Central memory CD8-positive, alpha-beta T cell (primary cell): ENCODE measurements at regions not wholly inside any gene's neighbourhood (a gene's known extent, or its start where the extent isn't known, plus 50 kb on each side); places are given as distances from the start of the nearest gene placed in this dataset.

Experiments used
- ATAC-seq: fragments of 150-1000 bp; cut with Tn5 transposase; replicated peaks from 2 replicates; pipeline ENCODE4 v1.10.0; 2022; ENCODE audit warnings: mild to moderate bottlenecking, moderate FRiP score, moderate number of reproducible peaks; ENCODE audit not compliant: poor library complexity, severe bottlenecking; ENCODE audit errors: extremely low read depth
- DNase-seq, 2 donors: peaks; one replicate each; pipeline ENCODE4 v3.0.0; 2021; ENCODE audit warnings: low spot score in 2 of 2
- H3K27ac Mint-ChIP-seq: one replicate; pipeline ENCODE4 v1.8.0; 2022; ENCODE audit warnings: low read depth, mild to moderate bottlenecking, moderate library complexity, mixed read lengths
- H3K27me3 Mint-ChIP-seq: one replicate; pipeline ENCODE4 v1.8.0; 2022; ENCODE audit warnings: mixed read lengths
- H3K36me3 Mint-ChIP-seq: one replicate; pipeline ENCODE4 v1.8.0; 2022; ENCODE audit warnings: mild to moderate bottlenecking, moderate library complexity, mixed read lengths; ENCODE audit not compliant: insufficient read depth
- H3K4me1 Mint-ChIP-seq: one replicate; pipeline ENCODE4 v1.8.0; 2022; ENCODE audit warnings: mixed read lengths
- H3K4me3 Mint-ChIP-seq: one replicate; pipeline ENCODE4 v1.8.0; 2022; ENCODE audit warnings: mild to moderate bottlenecking, moderate library complexity, mixed read lengths
- H3K9me3 Mint-ChIP-seq: one replicate; pipeline ENCODE4 v1.8.0; 2022; ENCODE audit warnings: mixed read lengths

- Mint-ChIP-seq H3K4me3 (no peak overlapping the region), H3K36me3 (peaks cover 2% of the 10 kb centered on the region), H3K27ac (no peak overlapping the region), H3K9me3 (no peaks in the 10 kb centered on the region), H3K4me1 (no peaks in the 10 kb centered on the region), H3K27me3 (peaks cover 11% of the 10 kb centered on the region)
- no peak for DNase-seq
- no peak for ATAC-seq
Observed at GRCh38 chr11:70818351-70818750, 420.0 kb downstream of the CTTN start.

- Mint-ChIP-seq H3K4me3 (no peak overlapping the region), H3K36me3 (peaks cover 2% of the 10 kb centered on the region)
- no peak for ATAC-seq
Observed at GRCh38 chr11:70819022-70819421, 420.7 kb downstream of the CTTN start.

GRCh38 chr11:70820311-70820710 is 422.0 kb downstream of the CTTN start:
- no peak overlapping the region for H3K27ac Mint-ChIP-seq
- peaks cover 2% of the 10 kb centered on the region for H3K36me3 Mint-ChIP-seq
- no peak overlapping the region for H3K4me3 Mint-ChIP-seq
- H3K9me3 Mint-ChIP-seq, result no peaks in the 10 kb centered on the region
- H3K4me1 Mint-ChIP-seq, result peaks cover 9% of the 10 kb centered on the region
- H3K27me3 Mint-ChIP-seq, result peaks cover 31% of the 10 kb centered on the region
- DNase-seq (no peak), ATAC-seq (no peak)

More at GRCh38 chr11:70819022-70819421, 420.7 kb downstream of the CTTN start:
- H3K27me3 Mint-ChIP-seq, result peaks cover 18% of the 10 kb centered on the region
- DNase-seq, result no peak
- H3K4me1 Mint-ChIP-seq, result no peaks in the 10 kb centered on the region
- H3K9me3 Mint-ChIP-seq, result no peaks in the 10 kb centered on the region
- H3K27ac Mint-ChIP-seq, result no peak overlapping the region

- Mint-ChIP-seq H3K36me3 (peaks cover 2% of the 10 kb centered on the region), H3K9me3 (no peaks in the 10 kb centered on the region), H3K4me1 (peaks cover 9% of the 10 kb centered on the region), H3K4me3 (no peak overlapping the region), H3K27me3 (peaks cover 35% of the 10 kb centered on the region), H3K27ac (no peak overlapping the region)
- DNase-seq (no peak), ATAC-seq (no peak)
Observed at GRCh38 chr11:70820712-70821111, 422.4 kb downstream of the CTTN start.

- H3K9me3 Mint-ChIP-seq, result no peaks in the 10 kb centered on the region
- H3K27me3 Mint-ChIP-seq, result peaks cover 58% of the 10 kb centered on the region
- H3K4me1 Mint-ChIP-seq, result peaks cover 9% of the 10 kb centered on the region
- no peak overlapping the region for H3K27ac Mint-ChIP-seq
- no peak for ATAC-seq
- no peak for DNase-seq
- H3K4me3 Mint-ChIP-seq, result no peak overlapping the region
- peaks cover 3% of the 10 kb centered on the region for H3K36me3 Mint-ChIP-seq
Observed at GRCh38 chr11:70823771-70824170, 425.4 kb downstream of the CTTN start.

GRCh38 chr11:70824605-70825245 is 426.4 kb downstream of the CTTN start:
- Mint-ChIP-seq H3K27ac (no peak overlapping the region), H3K4me1 (peaks cover 9% of the 10 kb centered on the region), H3K4me3 (no peak overlapping the region), H3K9me3 (no peaks in the 10 kb centered on the region), H3K27me3 (peaks cover 56% of the 10 kb centered on the region), H3K36me3 (peaks cover 3% of the 10 kb centered on the region)
- DNase-seq (no peak), ATAC-seq (no peak)

GRCh38 chr11:70825893-70826540 is 426.4 kb downstream of the SHANK2 start:
- Mint-ChIP-seq H3K4me1 (peaks cover 9% of the 10 kb centered on the region), H3K4me3 (no peak overlapping the region), H3K27ac (no peak overlapping the region), H3K27me3 (peaks cover 57% of the 10 kb centered on the region), H3K36me3 (peaks cover 1% of the 10 kb centered on the region), H3K9me3 (no peaks in the 10 kb centered on the region)
- DNase-seq, result no peak
- no peak for ATAC-seq

- Mint-ChIP-seq H3K9me3 (no peaks in the 10 kb centered on the region), H3K27ac (no peak overlapping the region), H3K27me3 (peaks cover 64% of the 10 kb centered on the region), H3K4me3 (no peak overlapping the region), H3K4me1 (peaks cover 9% of the 10 kb centered on the region), H3K36me3 (peaks cover 1% of the 10 kb centered on the region)
- ATAC-seq, result no peak
- no peak for DNase-seq
Observed at GRCh38 chr11:70826541-70827335, 425.6 kb downstream of the SHANK2 start.

GRCh38 chr11:70828593-70829082 is 423.7 kb downstream of the SHANK2 start:
- peaks cover 70% of the 10 kb centered on the region for H3K27me3 Mint-ChIP-seq
- H3K4me1 Mint-ChIP-seq, result peaks cover 9% of the 10 kb centered on the region
- DNase-seq, result no peak
- ATAC-seq, result no peak
- no peak overlapping the region for H3K4me3 Mint-ChIP-seq
- H3K9me3 Mint-ChIP-seq, result no peaks in the 10 kb centered on the region
- no peak overlapping the region for H3K27ac Mint-ChIP-seq
- H3K36me3 Mint-ChIP-seq, result peaks cover 1% of the 10 kb centered on the region

GRCh38 chr11:70829134-70829885 is 423.1 kb downstream of the SHANK2 start:
- Mint-ChIP-seq H3K9me3 (no peaks in the 10 kb centered on the region), H3K27me3 (peaks cover 70% of the 10 kb centered on the region), H3K27ac (no peak overlapping the region), H3K4me3 (no peak overlapping the region), H3K36me3 (peaks cover 1% of the 10 kb centered on the region), H3K4me1 (peaks cover 9% of the 10 kb centered on the region)
- ATAC-seq, result no peak
- no peak for DNase-seq

- Mint-ChIP-seq H3K27me3 (peaks cover 70% of the 10 kb centered on the region), H3K9me3 (no peaks in the 10 kb centered on the region), H3K4me1 (peaks cover 3% of the 10 kb centered on the region), H3K36me3 (peaks cover 1% of the 10 kb centered on the region), H3K4me3 (no peak overlapping the region), H3K27ac (no peak overlapping the region)
- ATAC-seq (no peak), DNase-seq (no peak)
Observed at GRCh38 chr11:70829886-70830272, 422.5 kb downstream of the SHANK2 start.

- no peak overlapping the region for H3K27ac Mint-ChIP-seq
- peaks cover 44% of the 10 kb centered on the region for H3K27me3 Mint-ChIP-seq
- ATAC-seq, result no peak
- DNase-seq, result no peak
- no peak overlapping the region for H3K4me3 Mint-ChIP-seq
- H3K4me1 Mint-ChIP-seq, result no peaks in the 10 kb centered on the region
- no peaks in the 10 kb centered on the region for H3K36me3 Mint-ChIP-seq
- peaks cover under 1% of the 10 kb centered on the region for H3K9me3 Mint-ChIP-seq
Observed at GRCh38 chr11:70833011-70833410, 419.4 kb downstream of the SHANK2 start.
